ENCODE measurements at regions not wholly inside any gene's neighbourhood (a gene's known extent, or its start where the extent isn't known, plus 50 kb on each side); places are given as distances from the start of the nearest gene placed in this dataset.

GRCh38 chr5:159855476-159856191, 60.6 kb upstream of the ADRA1B start:
- TF ChIP-seq GATA3 (IDR thresholded peaks at IDR 0.05; ENCODE audit: low read depth, low read length) = no peak
- no peak for TF ChIP-seq GATA2 (IDR thresholded peaks at IDR 0.05; ENCODE audit: low read depth, low read length)

Data from SH-SY5Y (cell line).